Panc1 (cell line): ENCODE measurements at regions not wholly inside any gene's neighbourhood (a gene's known extent, or its start where the extent isn't known, plus 50 kb on each side); places are given as distances from the start of the nearest gene placed in this dataset.

Source experiments
- CTCF ChIP-seq: fragments of 450-650 bp; IDR thresholded peaks from 2 replicates; pipeline ENCODE4 v1.5.1; 2017; ENCODE audit warnings: mild to moderate bottlenecking
- POLR2AphosphoS5 ChIP-seq: IDR thresholded peaks from 2 replicates; pipeline ENCODE4 v1.6.1; 2012; ENCODE audit warnings: mild to moderate bottlenecking, low read depth, low read length, moderate library complexity
- SIN3A ChIP-seq: IDR thresholded peaks from 2 replicates; pipeline ENCODE4 v1.6.1; 2012; ENCODE audit warnings: low read depth, mild to moderate bottlenecking, low read length, moderate library complexity, borderline replicate concordance; ENCODE audit not compliant: insufficient read depth
- TCF7L2 ChIP-seq: IDR thresholded peaks from 2 replicates; pipeline ENCODE4 v1.6.1; 2011; ENCODE audit warnings: mild to moderate bottlenecking, low read depth, low read length, inconsistent platforms
- TF ChIP-seq, protein P1 (sequence below), 2 experiments: IDR thresholded peaks; 2 replicates each; pipeline ENCODE4 v1.6.1; 2011 to 2012; ENCODE audit warnings: low read depth in 2 of 2, control low read depth in 1 of 2, low read length in 1 of 2, mild to moderate bottlenecking in 1 of 2, moderate library complexity in 1 of 2; ENCODE audit not compliant: insufficient read depth in 1 of 2

DNA sequence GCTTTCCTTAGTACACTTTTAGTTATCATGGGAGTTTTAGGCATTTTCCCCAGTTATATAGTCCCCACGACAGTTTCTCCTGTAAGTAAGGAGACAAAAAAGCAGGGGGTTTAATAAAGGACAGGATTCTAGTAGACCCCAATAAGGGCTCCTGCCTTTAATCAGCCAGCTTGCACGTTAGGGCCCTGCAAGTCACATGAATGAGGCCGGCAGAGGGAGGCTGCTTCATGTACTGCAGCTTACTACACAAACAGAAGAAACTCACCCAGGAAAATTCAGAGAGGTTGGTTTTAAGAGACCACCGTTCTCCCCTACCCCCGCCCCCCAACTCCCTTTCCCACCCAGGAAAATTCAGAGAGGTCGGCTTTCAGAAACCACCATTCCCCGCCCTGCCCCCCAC is 229.7 kb upstream of the MOCS1 start:
- TF ChIP-seq CTCF (no peak), SIN3A (no peak), TCF7L2 (no peak), POLR2AphosphoS5 (no peak)
- TF ChIP-seq, protein P1, sequence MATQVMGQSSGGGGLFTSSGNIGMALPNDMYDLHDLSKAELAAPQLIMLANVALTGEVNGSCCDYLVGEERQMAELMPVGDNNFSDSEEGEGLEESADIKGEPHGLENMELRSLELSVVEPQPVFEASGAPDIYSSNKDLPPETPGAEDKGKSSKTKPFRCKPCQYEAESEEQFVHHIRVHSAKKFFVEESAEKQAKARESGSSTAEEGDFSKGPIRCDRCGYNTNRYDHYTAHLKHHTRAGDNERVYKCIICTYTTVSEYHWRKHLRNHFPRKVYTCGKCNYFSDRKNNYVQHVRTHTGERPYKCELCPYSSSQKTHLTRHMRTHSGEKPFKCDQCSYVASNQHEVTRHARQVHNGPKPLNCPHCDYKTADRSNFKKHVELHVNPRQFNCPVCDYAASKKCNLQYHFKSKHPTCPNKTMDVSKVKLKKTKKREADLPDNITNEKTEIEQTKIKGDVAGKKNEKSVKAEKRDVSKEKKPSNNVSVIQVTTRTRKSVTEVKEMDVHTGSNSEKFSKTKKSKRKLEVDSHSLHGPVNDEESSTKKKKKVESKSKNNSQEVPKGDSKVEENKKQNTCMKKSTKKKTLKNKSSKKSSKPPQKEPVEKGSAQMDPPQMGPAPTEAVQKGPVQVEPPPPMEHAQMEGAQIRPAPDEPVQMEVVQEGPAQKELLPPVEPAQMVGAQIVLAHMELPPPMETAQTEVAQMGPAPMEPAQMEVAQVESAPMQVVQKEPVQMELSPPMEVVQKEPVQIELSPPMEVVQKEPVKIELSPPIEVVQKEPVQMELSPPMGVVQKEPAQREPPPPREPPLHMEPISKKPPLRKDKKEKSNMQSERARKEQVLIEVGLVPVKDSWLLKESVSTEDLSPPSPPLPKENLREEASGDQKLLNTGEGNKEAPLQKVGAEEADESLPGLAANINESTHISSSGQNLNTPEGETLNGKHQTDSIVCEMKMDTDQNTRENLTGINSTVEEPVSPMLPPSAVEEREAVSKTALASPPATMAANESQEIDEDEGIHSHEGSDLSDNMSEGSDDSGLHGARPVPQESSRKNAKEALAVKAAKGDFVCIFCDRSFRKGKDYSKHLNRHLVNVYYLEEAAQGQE (IDR thresholded peaks at IDR 0.05; ENCODE audit: insufficient read depth in 1 of 2, low read depth in 2 of 2, low read length in 1 of 2) = no peak
